GM18858 (cell line): ENCODE measurements at regions not wholly inside any gene's neighbourhood (a gene's known extent, or its start where the extent isn't known, plus 50 kb on each side); places are given as distances from the start of the nearest gene placed in this dataset.
"Not testable (repeated sequence)": the region's sequence is repeated elsewhere in the genome, so short reads cannot be mapped to it uniquely, and the experiment has no call there.

Source experiments
- ATAC-seq: cut with Tn5 transposase; IDR thresholded peaks from one replicate; pipeline ENCODE4 v1.9.1; 2021; ENCODE audit not compliant: unreplicated experiment

- no peak for ATAC-seq
Measured at GRCh38 chr11:87778357-87778756, 396.9 kb downstream of the RAB38 start.

- ATAC-seq: no peak
Measured at GRCh38 chr11:87775036-87775435, 400.2 kb downstream of the RAB38 start.

GRCh38 chr11:87769661-87770060, 405.6 kb downstream of the RAB38 start:
- ATAC-seq: no peak

GRCh38 chr11:87767615-87768014, 407.6 kb downstream of the RAB38 start:
- no peak for ATAC-seq

GRCh38 chr11:87764075-87764474, 411.2 kb downstream of the RAB38 start:
- not testable (repeated sequence) for ATAC-seq

GRCh38 chr11:87754685-87755084, 420.6 kb downstream of the RAB38 start:
- ATAC-seq: no peak

- ATAC-seq: no peak
Measured at GRCh38 chr11:87753143-87753542, 422.1 kb downstream of the RAB38 start.

GRCh38 chr11:87743007-87743406, 432.2 kb downstream of the RAB38 start:
- ATAC-seq: no peak

- no peak for ATAC-seq
Measured at GRCh38 chr11:87740968-87741367, 434.3 kb downstream of the RAB38 start.

GRCh38 chr11:87740451-87740850, 434.8 kb downstream of the RAB38 start:
- ATAC-seq: no peak

GRCh38 chr11:87739766-87740165, 435.5 kb downstream of the RAB38 start:
- ATAC-seq: no peak

- no peak for ATAC-seq
Measured at GRCh38 chr11:87739261-87739660, 436.0 kb downstream of the RAB38 start.

- no peak for ATAC-seq
Measured at GRCh38 chr11:87736928-87737327, 438.3 kb downstream of the RAB38 start.

GRCh38 chr11:87726506-87726905, 448.7 kb downstream of the RAB38 start:
- ATAC-seq: no peak

GRCh38 chr11:87724358-87724757, 450.9 kb downstream of the RAB38 start:
- ATAC-seq: no peak

- peak; percentile 44 for ATAC-seq
Measured at GRCh38 chr11:87722756-87723565, 452.3 kb downstream of the RAB38 start.

GRCh38 chr11:87719326-87720073, 455.7 kb downstream of the RAB38 start:
- ATAC-seq: no peak

GRCh38 chr11:87712802-87713202, 462.4 kb downstream of the RAB38 start:
- no peak for ATAC-seq

GRCh38 chr11:87712391-87712790, 462.9 kb downstream of the RAB38 start:
- ATAC-seq: no peak

GRCh38 chr11:87703589-87703988, 471.7 kb downstream of the RAB38 start:
- ATAC-seq: not testable (repeated sequence)

- ATAC-seq: no peak
Measured at GRCh38 chr11:87675993-87676392, 499.2 kb downstream of the RAB38 start.

GRCh38 chr11:87666730-87667129, 508.5 kb downstream of the RAB38 start:
- ATAC-seq: no peak
